ENCODE measurements at regions not wholly inside any gene's neighbourhood (a gene's known extent, or its start where the extent isn't known, plus 50 kb on each side); places are given as distances from the start of the nearest gene placed in this dataset.

- no peaks in the 10 kb centered on the region for H3F3A ChIP-seq (ENCODE audit: insufficient read depth, low read depth)
- BruUV-seq (replicated peaks) = no TSS peak
- no peaks in the 10 kb centered on the region for H3K79me2 ChIP-seq (ENCODE audit: low read depth)
- H3K27me3 ChIP-seq (ENCODE audit: insufficient read depth, low read depth) = no peaks in the 10 kb centered on the region
- H3K9me3 ChIP-seq (ENCODE audit: insufficient read depth, low read depth) = no peaks in the 10 kb centered on the region
- H3K9me2 ChIP-seq (ENCODE audit: insufficient read depth) = no peaks in the 10 kb centered on the region
- intact Hi-C loops (cut with micrococcal nuclease; ENCODE audit: unreplicated experiment) = no loop called here
- no peaks in the 10 kb centered on the region for H4K20me1 ChIP-seq (ENCODE audit: insufficient read depth)
- no peak for TF ChIP-seq CTCF (conservative IDR thresholded peaks at IDR 0.05)
- TF ChIP-seq EZH2 (IDR thresholded peaks at IDR 0.05; ENCODE audit: low read depth) = no peak
- ChIA-PET CTCF (no interaction called here), POLR2A (ENCODE audit: unreplicated experiment) (no interaction called here)
- H3K4me2 ChIP-seq = no peak overlapping the region
- H3K4me1 ChIP-seq (replicated peaks; ENCODE audit: insufficient read depth) = no peaks in the 10 kb centered on the region
- no peak overlapping the region for H3K27ac ChIP-seq
- no peak overlapping the region for H3K4me3 ChIP-seq
- no peak overlapping the region; the same call in 1 of the 2 replicates for H2AFZ ChIP-seq
- no peaks in the 10 kb centered on the region for H3K36me3 ChIP-seq (ENCODE audit: low read depth)
- DNase-seq = no peak
Measured at GRCh38 chr2:34875091-34875745, 1276.1 kb upstream of the FAM98A start.

GRCh38 chr2:34853646-34854045 is 1254.5 kb upstream of the FAM98A start:
- no peaks in the 10 kb centered on the region for H3K4me1 ChIP-seq (replicated peaks; ENCODE audit: insufficient read depth)
- DNase-seq = no peak
- no peaks in the 10 kb centered on the region for H3K9me2 ChIP-seq (ENCODE audit: insufficient read depth)
- CTCF ChIA-PET = no interaction called here
- H2AFZ ChIP-seq = no peak overlapping the region
- TF ChIP-seq CTCF (conservative IDR thresholded peaks at IDR 0.05) = no peak
- no peak for TF ChIP-seq EZH2 (IDR thresholded peaks at IDR 0.05; ENCODE audit: low read depth)
- H3K27ac ChIP-seq = no peak overlapping the region
- no peaks in the 10 kb centered on the region for H4K20me1 ChIP-seq (ENCODE audit: insufficient read depth)
- H3K4me2 ChIP-seq = no peak overlapping the region
- no peaks in the 10 kb centered on the region for H3F3A ChIP-seq (ENCODE audit: insufficient read depth, low read depth)
- no peaks in the 10 kb centered on the region for H3K27me3 ChIP-seq (ENCODE audit: insufficient read depth, low read depth)
- BruUV-seq (replicated peaks) = no TSS peak
- intact Hi-C loops (cut with micrococcal nuclease; ENCODE audit: unreplicated experiment) = no loop called here
- no peaks in the 10 kb centered on the region for H3K79me2 ChIP-seq (ENCODE audit: low read depth)
- H3K36me3 ChIP-seq (ENCODE audit: low read depth) = no peaks in the 10 kb centered on the region
- POLR2A ChIA-PET (ENCODE audit: unreplicated experiment) = no interaction called here
- no peaks in the 10 kb centered on the region for H3K9me3 ChIP-seq (ENCODE audit: insufficient read depth, low read depth)
- no peak overlapping the region for H3K4me3 ChIP-seq

DNA sequence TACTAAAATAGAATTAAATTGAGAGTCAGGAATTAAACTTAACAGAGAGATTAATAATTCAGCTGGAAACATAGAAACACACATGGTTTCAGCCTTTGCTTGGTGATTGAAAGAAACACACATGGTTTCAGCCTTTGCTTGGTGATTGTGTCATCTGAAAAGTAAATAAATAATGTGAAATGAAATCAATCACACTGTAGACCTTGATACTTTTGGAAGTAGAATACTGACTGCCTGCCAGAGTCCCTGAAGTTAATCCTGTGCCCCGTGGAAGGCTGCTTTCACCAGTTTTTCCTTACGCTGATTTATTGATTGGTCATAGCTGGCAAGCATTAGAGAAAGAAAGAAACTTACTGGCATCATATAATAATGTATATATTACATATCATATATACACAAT is 1252.7 kb upstream of the FAM98A start:
- Histone ChIP-seq H4K20me1 (ENCODE audit: insufficient read depth) (no peaks in the 10 kb centered on the region), H2AFZ (no peak overlapping the region), H3K4me1 (replicated peaks; ENCODE audit: insufficient read depth) (no peaks in the 10 kb centered on the region), H3K27ac (no peak overlapping the region), H3K27me3 (ENCODE audit: insufficient read depth, low read depth) (no peaks in the 10 kb centered on the region), H3K9me3 (ENCODE audit: insufficient read depth, low read depth) (no peaks in the 10 kb centered on the region), H3K36me3 (ENCODE audit: low read depth) (no peaks in the 10 kb centered on the region), H3K79me2 (ENCODE audit: low read depth) (no peaks in the 10 kb centered on the region), H3K9me2 (ENCODE audit: insufficient read depth) (no peaks in the 10 kb centered on the region), H3F3A (ENCODE audit: insufficient read depth, low read depth) (no peaks in the 10 kb centered on the region), H3K4me2 (no peak overlapping the region), H3K4me3 (no peak overlapping the region)
- CTCF ChIA-PET = no interaction called here
- TF ChIP-seq CTCF (conservative IDR thresholded peaks at IDR 0.05) (no peak), EZH2 (IDR thresholded peaks at IDR 0.05; ENCODE audit: low read depth) (no peak)
- POLR2A ChIA-PET (ENCODE audit: unreplicated experiment) = no interaction called here
- intact Hi-C loops (cut with micrococcal nuclease; ENCODE audit: unreplicated experiment) = no loop called here
- no peak for DNase-seq
- BruUV-seq (replicated peaks) = no TSS peak

Data from PC-9 (cell line).